ENCODE measurements at regions not wholly inside any gene's neighbourhood (a gene's known extent, or its start where the extent isn't known, plus 50 kb on each side); places are given as distances from the start of the nearest gene placed in this dataset.

GRCh38 chr7:10874666-10875065 lies 99.0 kb upstream of the PHF14 start:
- H3K4me3 ChIP-seq (ENCODE audit: low read depth, low read length), result no peak overlapping the region
- TF ChIP-seq, protein P1, sequence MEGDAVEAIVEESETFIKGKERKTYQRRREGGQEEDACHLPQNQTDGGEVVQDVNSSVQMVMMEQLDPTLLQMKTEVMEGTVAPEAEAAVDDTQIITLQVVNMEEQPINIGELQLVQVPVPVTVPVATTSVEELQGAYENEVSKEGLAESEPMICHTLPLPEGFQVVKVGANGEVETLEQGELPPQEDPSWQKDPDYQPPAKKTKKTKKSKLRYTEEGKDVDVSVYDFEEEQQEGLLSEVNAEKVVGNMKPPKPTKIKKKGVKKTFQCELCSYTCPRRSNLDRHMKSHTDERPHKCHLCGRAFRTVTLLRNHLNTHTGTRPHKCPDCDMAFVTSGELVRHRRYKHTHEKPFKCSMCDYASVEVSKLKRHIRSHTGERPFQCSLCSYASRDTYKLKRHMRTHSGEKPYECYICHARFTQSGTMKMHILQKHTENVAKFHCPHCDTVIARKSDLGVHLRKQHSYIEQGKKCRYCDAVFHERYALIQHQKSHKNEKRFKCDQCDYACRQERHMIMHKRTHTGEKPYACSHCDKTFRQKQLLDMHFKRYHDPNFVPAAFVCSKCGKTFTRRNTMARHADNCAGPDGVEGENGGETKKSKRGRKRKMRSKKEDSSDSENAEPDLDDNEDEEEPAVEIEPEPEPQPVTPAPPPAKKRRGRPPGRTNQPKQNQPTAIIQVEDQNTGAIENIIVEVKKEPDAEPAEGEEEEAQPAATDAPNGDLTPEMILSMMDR (IDR thresholded peaks at IDR 0.05; ENCODE audit: insufficient read depth, low read depth, low read length), result no peak
- DNase-seq (ENCODE audit: low read depth), result no peak

DNA sequence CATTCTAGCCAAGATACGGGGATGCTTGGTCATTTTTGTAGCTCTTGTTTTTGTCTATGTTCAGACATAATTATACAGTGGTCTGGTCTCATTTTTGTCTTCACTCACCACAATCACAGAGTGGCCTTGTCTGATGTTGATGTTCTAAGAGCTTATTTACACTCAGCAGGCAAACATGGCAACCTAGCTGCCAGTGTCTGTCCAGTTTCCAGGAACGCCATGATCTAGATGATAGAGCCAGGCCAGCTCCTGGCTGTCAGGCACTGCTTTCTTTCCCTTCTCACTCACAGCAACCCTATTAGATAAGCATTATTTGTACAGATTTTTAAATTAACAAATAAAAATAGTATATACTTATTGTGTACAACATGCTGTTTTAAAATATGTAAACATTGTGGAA lies 98.6 kb upstream of the PHF14 start:
- TF ChIP-seq, protein P1 (IDR thresholded peaks at IDR 0.05; ENCODE audit: insufficient read depth, low read depth, low read length), result no peak
- no peak for DNase-seq (ENCODE audit: low read depth)
- H3K4me3 ChIP-seq (ENCODE audit: low read depth, low read length), result no peak overlapping the region

- no peak for DNase-seq (ENCODE audit: low read depth)
- H3K4me3 ChIP-seq (ENCODE audit: low read depth, low read length), result no peak overlapping the region
- TF ChIP-seq, protein P1 (IDR thresholded peaks at IDR 0.05; ENCODE audit: insufficient read depth, low read depth, low read length), result no peak
Observed at GRCh38 chr7:10888861-10889260, 84.8 kb upstream of the PHF14 start.

- no peak overlapping the region for H3K4me3 ChIP-seq (ENCODE audit: low read depth, low read length)
- TF ChIP-seq, protein P1 (IDR thresholded peaks at IDR 0.05; ENCODE audit: insufficient read depth, low read depth, low read length), result peak; percentile 69
- peak; percentile 53 for DNase-seq (ENCODE audit: low read depth)
Observed at GRCh38 chr7:10889266-10889898, 84.3 kb upstream of the PHF14 start.

DNA sequence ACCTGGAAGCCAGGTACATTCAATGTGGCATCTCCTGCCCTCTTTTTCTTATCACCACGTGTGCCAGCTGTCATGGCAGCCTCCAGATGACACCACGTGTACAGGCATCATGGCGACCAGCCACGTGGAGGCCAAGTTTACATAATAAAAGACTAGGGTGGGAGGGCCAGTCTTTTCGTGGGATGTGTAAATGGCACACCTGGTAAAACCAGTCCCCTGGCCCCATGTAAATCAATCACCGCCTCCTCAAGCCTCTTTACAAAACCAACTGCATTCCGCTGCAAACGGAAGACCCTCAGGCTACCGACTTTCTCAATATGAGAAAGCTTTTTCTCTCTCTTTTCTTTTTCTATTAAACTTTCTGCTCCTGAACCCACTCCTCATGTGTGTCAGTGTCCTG lies 65.1 kb upstream of the PHF14 start:
- TF ChIP-seq, protein P1 (IDR thresholded peaks at IDR 0.05; ENCODE audit: insufficient read depth, low read depth, low read length), result no peak
- no peak overlapping the region for H3K4me3 ChIP-seq (ENCODE audit: low read depth, low read length)
- DNase-seq (ENCODE audit: low read depth), result no peak

- no peak for DNase-seq (ENCODE audit: low read depth)
- no peak overlapping the region for H3K4me3 ChIP-seq (ENCODE audit: low read depth, low read length)
- TF ChIP-seq, protein P1 (IDR thresholded peaks at IDR 0.05; ENCODE audit: insufficient read depth, low read depth, low read length), result no peak
Observed at GRCh38 chr7:10910447-10910846, 63.2 kb upstream of the PHF14 start.

DNA sequence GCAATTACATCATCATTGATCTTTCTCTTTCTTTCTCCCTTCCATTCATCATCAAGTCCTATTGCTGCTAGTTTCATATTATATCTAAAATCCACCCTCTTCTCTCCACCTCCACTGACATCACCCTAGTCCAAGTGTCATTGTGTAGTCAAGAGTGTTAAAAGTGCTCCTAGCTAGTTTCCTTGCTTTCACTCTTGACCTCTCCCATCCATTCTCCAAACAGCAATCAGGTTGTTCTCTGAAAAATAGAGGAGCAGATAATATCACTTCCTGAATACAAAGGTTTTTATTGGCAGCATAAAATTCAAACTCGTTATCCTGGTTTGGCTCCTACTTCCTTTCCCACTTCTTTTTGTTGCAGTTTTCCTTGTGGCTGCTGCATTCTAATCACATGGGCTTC lies 61.6 kb upstream of the PHF14 start:
- TF ChIP-seq, protein P1 (IDR thresholded peaks at IDR 0.05; ENCODE audit: insufficient read depth, low read depth, low read length), result no peak
- DNase-seq (ENCODE audit: low read depth), result no peak
- H3K4me3 ChIP-seq (ENCODE audit: low read depth, low read length), result no peak overlapping the region
